Jurkat, Clone E6-1 (cell line): ENCODE measurements at regions not wholly inside any gene's neighbourhood (a gene's known extent, or its start where the extent isn't known, plus 50 kb on each side); places are given as distances from the start of the nearest gene placed in this dataset.
A peak's percentile ranks its signal among the peaks of the same experiment; 100 is the strongest.

Experiments
- DNase-seq: peaks from one replicate; pipeline ENCODE4 v3.0.0-alpha.2; 2011; ENCODE audit warnings: low read depth, low spot score
- H3K4me3 ChIP-seq: 2 replicates; pipeline ENCODE4 v1.5.1; 2011; ENCODE audit warnings: mild to moderate bottlenecking, low read length, control low read depth, moderate library complexity

DNA sequence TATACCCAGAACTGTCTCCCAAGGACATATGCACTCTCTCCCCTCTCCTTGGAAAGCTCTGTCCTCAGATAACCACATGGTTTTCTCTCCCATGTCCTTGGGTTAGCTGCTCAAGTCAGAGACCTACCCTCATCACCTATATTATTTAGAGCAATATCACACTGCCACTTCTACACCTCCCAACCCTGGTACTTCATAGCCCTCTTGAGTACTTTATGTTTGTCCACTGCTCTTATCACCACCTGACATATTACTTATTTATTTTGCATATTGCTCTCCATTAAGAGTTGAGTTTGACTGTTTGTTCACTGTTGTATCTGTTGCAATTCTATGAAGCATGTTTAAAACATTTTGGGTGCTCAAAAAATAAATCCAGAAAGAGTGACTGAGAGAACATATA is 126.3 kb upstream of the ATP1B1 start:
- H3K4me3 ChIP-seq, result no peak overlapping the region
- DNase-seq, result no peak

DNA sequence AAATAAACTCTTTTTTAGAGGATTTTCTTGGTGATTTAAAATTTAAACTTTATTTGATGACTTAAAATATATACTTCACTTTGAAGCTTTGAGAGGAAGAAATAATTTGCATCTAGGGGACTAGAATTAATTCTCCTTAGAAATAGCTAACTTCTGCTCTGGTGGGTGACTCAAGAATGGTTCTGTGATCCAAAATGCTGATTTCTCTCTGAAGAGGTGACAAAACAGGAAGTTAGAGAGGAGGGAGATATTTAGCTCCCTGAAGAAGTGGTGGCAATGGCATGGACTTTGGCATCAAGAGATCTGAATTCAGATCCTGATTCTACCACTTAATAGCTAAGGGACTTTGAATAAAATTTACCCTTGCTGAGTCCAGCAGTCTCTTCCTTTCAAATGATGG is 125.8 kb upstream of the ATP1B1 start:
- no peak overlapping the region for H3K4me3 ChIP-seq
- no peak for DNase-seq

DNA sequence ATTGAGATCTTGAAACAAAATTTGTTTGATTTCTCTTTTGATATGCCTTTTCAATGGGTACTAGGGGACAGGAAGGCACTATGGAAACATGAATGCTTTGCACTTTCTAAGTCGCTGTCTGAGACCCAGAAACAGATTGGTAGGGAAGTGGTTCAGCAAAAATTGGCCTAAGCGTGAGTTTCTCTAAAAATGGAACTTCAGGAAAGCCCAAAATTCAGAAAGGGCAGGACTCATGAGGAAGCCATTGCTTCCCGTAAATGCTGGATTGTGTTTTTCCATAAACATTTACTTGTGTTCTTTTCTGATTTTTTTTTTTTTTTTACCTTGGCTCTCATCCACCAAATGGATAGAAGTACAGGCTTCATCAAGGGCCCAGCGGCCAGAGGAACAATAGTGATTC is 123.7 kb upstream of the ATP1B1 start:
- H3K4me3 ChIP-seq, result no peak overlapping the region
- DNase-seq, result no peak

DNA sequence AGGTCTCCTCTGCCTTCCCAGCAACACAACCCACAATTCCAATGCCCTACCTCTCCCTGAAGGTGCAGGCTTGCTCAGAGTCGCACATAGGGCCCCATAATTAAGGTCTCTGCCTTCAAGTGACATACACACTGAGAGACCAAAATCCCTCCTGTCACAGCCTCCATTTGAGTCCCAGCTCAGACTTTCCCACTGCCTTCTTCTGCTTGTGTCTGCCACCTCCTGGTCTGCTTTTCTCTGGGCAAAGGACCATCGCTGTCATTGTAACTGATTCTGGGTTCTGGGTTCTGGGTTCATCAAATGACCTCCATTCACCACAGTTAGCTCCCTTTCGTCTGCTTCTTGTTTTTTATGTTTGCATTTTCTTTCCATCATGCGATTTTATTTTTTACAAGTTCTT is 119.2 kb upstream of the ATP1B1 start:
- no peak for DNase-seq
- H3K4me3 ChIP-seq, result no peak overlapping the region

DNA sequence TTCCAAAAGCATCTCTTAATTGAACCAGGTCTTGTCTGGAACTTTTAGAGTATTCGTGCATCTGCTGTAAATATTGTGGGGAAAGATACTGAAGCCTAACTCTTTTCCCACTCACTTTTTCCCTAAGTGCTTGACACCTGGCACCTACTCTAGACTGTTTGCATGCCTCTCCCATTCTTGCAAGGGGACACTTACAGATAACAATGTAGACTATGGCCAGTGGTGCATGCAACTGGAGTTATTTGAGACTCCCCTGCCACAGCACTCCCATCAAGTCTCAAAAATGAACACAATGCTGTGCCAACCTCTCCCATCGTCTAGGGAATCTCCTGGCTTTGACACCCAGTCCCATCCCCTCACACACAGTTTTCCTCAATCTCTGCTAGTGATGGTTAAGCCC is 118.6 kb upstream of the ATP1B1 start:
- no peak for DNase-seq
- no peak overlapping the region for H3K4me3 ChIP-seq

DNA sequence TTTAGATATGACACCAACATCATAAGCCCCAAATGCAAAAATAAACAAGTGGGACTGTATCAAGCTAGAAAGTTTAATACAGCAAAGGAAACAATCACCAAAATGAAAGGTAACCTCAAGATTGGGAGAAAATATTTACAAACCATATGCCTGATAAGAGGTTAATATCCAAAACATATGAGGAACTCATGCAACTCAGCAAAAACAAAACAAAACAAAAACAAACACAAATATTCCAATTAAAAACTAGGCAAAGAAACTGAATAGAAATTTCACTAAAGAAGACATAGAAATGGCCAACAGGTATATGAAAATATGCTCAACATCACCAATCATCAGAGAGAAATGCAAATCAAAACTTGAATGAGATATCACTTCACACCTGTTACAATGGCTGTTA is 116.5 kb upstream of the ATP1B1 start:
- no peak overlapping the region for H3K4me3 ChIP-seq
- DNase-seq, result no peak

DNA sequence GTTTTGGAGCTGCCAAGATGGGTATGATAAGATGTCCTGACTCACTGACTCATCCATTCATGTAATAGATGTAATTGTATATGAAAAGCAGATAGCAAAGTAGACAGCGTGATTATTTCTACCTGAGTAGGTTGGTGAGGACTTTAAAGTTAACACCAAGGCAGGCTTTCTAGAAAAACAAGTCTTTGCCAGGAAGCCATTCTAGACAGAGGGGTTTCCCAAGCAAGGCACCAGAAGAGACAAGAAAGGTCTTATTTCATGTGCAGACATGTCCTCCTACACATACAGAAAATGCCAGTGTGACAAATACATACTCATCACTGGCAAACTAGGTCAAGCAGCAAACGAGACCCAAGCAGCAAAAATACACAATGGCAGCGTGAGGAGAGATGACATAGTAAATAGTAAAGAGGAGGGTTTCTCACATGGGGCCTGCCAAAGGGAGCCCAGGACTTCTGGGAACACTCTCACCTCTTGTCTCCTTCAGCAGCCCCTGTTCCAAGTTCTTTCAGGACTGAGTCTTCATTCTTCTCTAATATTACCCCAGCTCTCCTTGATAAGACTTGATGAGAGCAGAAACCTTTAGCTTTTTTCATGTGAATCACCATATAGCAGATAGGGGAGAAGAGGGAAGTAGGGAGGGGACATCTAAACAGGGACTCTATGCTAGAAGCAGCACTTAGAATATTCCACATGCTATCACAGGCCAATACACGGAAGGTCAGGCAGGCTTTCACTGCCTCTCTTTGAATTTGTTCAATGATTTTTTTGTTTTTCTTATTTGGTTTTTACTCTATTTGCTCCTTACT is 114.6 kb upstream of the ATP1B1 start:
- H3K4me3 ChIP-seq, result no peak overlapping the region
- no peak for DNase-seq

DNA sequence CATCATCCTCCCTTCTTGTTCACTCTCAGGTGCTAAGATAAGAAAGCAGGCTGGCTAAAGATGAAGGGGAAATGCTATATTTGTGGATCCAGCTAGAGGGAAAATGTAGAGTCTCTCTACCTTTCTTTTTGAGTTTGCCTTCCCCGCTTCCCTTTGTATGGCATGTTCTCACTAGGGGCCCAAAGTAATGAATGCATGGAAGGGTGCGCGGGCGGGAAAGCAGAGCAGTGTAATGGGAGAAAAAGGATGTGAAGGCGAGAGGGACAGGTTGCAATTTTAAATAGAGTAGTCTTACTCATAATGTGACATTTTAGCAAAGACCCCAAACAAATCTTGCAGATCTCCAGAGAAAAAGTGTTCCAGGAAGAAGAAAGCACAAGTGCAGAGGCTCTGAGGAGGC is 105.1 kb upstream of the ATP1B1 start:
- H3K4me3 ChIP-seq, result no peak overlapping the region
- DNase-seq, result no peak

DNA sequence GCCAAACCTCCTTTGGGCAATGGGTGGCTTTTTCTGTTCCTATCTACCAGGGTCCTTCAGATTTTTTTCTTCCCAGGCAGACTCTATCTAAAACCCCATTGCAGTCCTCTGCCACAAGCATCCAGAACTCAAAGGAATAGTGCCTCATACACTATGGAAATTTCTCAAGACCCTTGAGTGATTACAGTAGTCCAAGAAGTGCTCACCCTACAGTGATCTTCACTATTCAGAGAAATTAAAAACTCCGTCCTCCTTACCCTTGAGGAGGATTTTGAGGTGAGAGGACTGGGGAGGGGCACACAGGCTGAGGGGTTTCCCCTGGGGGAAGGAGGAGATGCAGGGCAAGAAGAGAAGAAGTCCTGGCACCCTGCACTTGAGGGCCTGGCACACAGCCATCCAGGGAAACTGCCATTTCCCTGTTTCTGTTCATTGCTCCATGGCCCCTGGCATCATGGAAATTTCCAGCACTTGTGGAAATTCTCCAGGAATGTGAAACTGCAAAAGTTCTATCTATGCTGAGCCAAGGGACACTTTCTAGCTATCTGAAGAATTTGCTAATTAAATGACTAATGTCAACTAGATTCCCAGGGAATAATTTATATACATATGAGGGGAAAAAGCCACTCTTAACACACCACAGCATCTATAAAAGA is 102.5 kb upstream of the ATP1B1 start:
- DNase-seq, result no peak
- H3K4me3 ChIP-seq, result no peak overlapping the region

DNA sequence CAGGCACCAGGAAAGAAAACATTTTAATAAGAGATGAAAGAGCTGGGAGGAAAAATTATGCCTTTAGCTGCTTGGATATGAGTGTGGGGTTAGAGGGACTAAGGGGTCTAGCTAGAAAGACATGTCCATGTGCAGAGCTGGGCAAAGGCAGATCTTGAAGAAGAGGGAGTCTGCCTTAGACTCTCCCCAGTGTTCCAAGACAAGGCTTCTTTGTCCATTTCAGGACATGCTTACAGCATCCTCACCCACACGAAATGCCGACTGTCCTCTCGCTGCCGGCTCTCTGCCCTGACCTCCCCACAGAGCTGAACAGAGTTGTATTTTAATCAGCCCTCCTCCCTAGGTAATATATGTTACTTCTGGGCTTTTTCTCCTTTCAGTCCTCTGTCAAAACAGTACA is 100.7 kb upstream of the ATP1B1 start:
- DNase-seq, result no peak
- no peak overlapping the region for H3K4me3 ChIP-seq

DNA sequence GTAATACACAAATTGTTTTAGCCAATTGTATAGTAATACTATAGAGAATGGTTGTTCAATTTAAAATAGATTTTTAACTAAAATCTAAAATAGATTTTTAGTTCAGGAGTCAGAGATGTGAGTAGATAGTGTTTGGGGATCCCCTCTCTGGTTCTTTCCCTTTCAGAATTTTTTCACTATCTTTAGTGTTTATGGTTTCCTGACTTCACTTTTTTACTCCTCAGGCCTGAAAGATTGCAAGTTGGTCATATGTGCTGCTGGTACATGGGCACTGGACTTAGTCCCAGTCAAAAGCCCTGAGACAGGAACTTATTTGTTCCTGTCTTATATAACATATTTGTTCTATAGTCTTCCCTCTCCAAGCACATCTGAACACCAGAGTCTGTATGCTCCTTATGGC is 96.8 kb upstream of the ATP1B1 start:
- H3K4me3 ChIP-seq, result no peak overlapping the region
- no peak for DNase-seq

DNA sequence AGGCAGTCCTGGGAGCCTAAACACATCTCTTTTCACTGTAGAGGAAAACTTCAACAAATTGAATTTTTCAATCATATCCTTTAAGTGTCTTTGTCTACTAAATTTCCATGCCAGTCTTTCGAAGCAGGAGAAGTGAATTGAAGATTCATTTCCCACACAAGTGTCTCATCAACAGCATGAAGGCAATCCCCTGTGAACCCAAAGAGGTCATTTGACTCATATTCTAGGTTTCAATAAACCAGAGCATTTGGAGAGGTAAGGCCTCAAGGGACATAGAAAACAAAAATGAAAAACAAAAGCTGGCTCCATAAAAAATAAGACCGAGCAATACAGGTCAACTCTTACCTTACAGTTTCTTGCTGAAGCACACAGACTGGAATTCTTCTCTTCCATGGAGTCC is 94.1 kb upstream of the ATP1B1 start:
- no peak overlapping the region for H3K4me3 ChIP-seq
- DNase-seq, result no peak

DNA sequence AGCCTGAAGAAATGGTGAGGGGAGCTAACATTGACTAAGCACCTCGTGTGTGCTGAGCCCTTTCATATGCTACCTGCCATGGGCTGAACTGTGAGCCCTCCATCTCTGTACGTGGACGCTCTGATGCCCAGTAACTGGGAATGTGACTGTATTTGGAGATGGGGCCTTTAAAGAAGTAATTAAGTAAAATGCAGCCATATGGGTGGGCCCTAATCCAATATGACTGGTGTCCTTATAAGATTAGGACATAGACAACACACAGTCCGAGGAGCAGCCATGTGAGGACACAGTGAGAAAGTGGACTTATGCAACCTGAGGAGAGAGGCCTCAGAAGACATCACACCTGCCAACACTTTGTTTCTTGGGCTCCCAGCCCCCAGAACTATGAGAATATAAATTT is 92.7 kb upstream of the ATP1B1 start:
- no peak overlapping the region for H3K4me3 ChIP-seq
- no peak for DNase-seq

DNA sequence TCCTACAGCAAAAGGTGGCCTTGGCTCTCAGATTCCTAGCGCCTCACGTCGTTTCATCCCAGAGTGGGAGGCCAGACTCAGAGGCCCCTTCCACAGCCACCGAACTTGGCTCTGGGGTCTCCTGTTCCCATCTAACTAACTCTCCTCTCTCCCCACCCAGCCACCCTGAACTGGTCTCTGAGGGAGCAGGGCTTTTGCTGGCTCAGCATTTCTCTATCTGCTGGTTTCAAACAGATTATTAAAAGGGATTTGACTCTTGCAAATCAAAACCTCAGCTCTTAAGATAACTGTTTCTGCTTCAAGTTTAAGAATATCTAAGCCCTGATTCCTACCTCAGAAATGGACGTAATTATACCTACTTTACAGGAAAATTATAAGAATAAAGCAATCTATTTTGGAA is 91.0 kb upstream of the ATP1B1 start:
- no peak for DNase-seq
- no peak overlapping the region for H3K4me3 ChIP-seq

DNA sequence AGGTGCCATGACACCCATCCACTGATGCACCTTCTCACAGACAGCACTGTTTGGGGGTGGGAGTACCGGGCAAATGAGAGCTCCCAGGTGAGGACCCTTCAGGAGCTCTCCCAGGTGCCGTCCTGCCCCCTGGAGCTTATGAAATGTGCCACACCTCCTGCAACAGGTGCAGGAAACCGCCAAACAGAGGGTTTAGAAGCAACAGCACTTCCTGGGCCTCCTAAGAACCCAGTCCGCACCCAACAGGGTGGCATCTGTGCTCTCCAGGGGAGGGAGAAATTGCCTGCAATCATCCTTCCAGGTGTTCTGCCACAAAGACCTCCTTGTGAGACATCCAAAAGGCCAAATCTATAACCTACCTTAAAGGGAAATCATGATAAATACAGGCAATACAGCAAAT is 87.7 kb upstream of the ATP1B1 start:
- peak; percentile 11 for DNase-seq

DNA sequence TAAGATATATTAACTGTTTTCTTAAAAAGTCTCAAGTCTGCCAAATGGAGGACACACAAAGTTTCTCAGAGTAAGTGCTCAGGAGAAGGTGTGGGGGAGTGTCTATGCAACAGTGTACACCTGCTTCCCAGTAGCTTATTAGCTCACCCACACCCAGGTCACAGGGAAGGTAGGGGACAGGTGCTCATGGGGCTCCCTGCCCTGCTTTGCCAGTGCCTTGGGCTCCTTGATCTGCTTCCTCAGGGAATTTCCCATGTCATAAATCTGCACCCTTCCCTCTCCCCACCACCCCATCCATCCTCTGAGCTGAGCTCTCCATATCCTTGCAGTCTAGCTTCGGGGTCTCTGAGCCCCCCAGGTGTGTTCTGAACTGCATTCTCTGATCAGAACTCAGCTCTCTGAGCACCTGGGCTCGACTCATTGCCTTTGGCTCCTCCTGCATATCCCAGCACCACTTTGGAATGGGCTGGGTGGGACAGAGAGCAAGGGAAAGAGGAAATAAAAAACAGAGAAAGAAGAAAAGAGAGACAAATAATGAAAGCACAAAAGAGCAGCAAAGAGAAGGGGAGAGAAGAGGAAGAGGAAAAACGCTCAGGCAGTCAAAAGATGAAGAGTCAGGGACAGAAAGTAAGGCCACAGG is 87.0 kb upstream of the ATP1B1 start:
- H3K4me3 ChIP-seq, result no peak overlapping the region
- no peak for DNase-seq

More for the DNA sequence above, 87.7 kb upstream of the ATP1B1 start:
- H3K4me3 ChIP-seq, result no peak overlapping the region

DNA sequence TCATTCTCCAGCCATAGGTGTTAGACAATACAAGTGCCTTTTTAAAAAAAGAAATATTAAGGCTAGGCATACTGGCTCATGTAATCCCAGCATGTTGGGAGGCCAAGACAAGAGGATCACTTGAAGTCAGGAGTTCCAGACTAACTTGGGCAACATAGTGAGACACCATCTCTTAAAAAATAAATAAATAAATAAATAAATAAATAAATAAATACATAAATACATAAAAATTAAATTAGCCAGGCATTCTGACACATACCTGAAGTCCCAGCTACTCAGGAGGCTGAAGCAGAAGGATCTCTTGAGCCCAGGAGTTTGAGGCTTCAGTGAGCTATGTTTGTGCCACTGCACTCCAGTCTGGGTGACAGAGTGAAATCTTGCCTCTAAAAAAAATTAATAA is 85.8 kb upstream of the ATP1B1 start:
- H3K4me3 ChIP-seq, result no peak overlapping the region
- DNase-seq, result no peak

DNA sequence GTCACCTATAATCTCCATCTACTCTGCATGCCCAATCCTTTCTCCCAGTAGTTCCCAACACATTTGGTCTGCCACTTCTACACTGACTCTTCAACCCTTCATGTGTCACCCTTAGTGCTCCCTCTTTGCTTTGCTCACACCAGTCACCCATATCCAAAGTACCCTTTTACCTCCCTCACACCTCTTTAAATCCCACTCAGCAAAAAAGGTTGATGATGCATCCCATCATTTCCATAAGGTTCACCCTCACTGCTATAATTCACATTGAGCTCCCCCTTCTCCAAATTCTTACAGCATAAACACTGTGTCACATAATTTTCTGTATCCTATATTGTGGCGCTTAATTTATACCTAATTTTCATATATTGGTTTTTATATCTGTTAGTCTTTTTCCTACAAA is 83.8 kb upstream of the ATP1B1 start:
- H3K4me3 ChIP-seq, result no peak overlapping the region
- DNase-seq, result no peak

DNA sequence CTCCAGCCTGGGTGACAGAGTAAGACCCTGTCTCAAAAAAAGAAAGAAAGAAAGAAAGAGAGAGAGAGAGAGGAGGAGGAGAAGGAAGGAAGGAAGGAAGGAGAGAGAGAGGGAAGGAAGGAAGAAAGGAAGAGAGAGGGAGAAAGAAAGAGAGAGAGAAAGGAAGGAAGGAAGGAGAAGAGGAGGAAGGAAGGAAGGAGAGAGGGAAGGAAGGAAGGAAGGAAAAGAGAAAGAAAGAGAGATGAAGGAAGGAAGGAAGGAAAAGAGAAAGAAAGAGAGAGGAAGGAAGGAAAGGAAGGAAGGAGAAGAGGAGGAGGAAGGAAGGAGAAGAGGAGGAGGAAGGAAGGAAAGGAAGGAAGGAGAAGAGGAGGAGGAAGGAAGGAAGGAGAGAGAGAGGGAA is 82.2 kb upstream of the ATP1B1 start:
- DNase-seq, result no peak

DNA sequence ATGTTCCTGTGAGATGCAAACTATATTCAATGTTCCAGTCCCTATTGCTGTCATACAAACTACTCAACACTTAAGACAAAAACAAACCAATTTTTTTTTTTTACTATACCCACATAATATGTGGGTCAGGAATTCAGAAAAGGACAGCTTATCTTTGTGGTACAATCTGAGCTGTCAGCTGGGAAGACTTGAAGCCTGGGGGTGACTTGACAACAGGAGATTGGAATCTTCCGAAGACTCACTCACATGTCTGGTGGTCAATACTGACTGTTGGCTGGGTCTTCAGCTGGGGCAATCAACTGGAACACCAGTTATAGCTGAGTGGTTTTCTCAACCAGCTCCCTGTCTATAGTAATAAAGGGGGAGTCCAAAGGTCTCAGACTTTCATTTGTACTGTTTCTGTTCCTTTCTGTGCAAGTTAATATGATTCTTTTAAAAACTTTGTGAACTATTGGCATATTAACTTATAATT is 81.7 kb upstream of the ATP1B1 start:
- no peak for DNase-seq
- H3K4me3 ChIP-seq, result no peak overlapping the region

More for the DNA sequence above, 82.2 kb upstream of the ATP1B1 start:
- H3K4me3 ChIP-seq, result no peak overlapping the region
